H9 (cell line): ENCODE measurements at regions not wholly inside any gene's neighbourhood (a gene's known extent, or its start where the extent isn't known, plus 50 kb on each side); places are given as distances from the start of the nearest gene placed in this dataset.

Experiments used
- DNase-seq: peaks from one replicate; pipeline ENCODE4 v3.0.0-alpha.2; 2017
- H2AFZ ChIP-seq: one replicate; pipeline ENCODE4 v1.6.1; 2013; ENCODE audit warnings: mild to moderate bottlenecking, low read length, control low read depth, moderate library complexity
- H2AK5ac ChIP-seq: 2 replicates; pipeline ENCODE4 v1.6.1; 2013; ENCODE audit warnings: low read length, control low read depth, mixed read lengths; ENCODE audit not compliant: insufficient read length
- H2BK120ac ChIP-seq: one replicate; pipeline ENCODE4 v1.6.1; 2013; ENCODE audit warnings: low read depth, mild to moderate bottlenecking, low read length, control low read depth, inconsistent platforms; ENCODE audit not compliant: poor library complexity, severe bottlenecking
- H2BK12ac ChIP-seq: 2 replicates; pipeline ENCODE4 v1.6.1; 2013; ENCODE audit warnings: low read length, control low read depth, mixed read lengths, low read depth; ENCODE audit not compliant: insufficient read length
- H2BK15ac ChIP-seq: 2 replicates; pipeline ENCODE4 v1.6.1; 2013; ENCODE audit warnings: low read depth, low read length, control low read depth
- H2BK20ac ChIP-seq: one replicate; pipeline ENCODE4 v1.6.1; 2013; ENCODE audit warnings: low read depth, mild to moderate bottlenecking, low read length, control low read depth, inconsistent platforms; ENCODE audit not compliant: poor library complexity, severe bottlenecking
- H2BK5ac ChIP-seq: 2 replicates; pipeline ENCODE4 v1.6.1; 2013; ENCODE audit warnings: low read length, control low read depth, mixed read lengths; ENCODE audit not compliant: insufficient read length
- H3K14ac ChIP-seq: 2 replicates; pipeline ENCODE4 v1.6.1; 2013; ENCODE audit warnings: low read length, control low read depth; ENCODE audit not compliant: insufficient read depth
- H3K18ac ChIP-seq: 2 replicates; pipeline ENCODE4 v1.6.1; 2013; ENCODE audit warnings: low read depth, mild to moderate bottlenecking, mixed read lengths, low read length, control low read depth; ENCODE audit not compliant: insufficient read length
- H3K23ac ChIP-seq: 2 replicates; pipeline ENCODE4 v1.6.1; 2013; ENCODE audit warnings: low read length, control low read depth, mixed read lengths, low read depth; ENCODE audit not compliant: insufficient read length
- H3K23me2 ChIP-seq: 2 replicates; pipeline ENCODE4 v1.6.1; 2013; ENCODE audit warnings: low read depth, mild to moderate bottlenecking, mixed read lengths, low read length, control low read depth; ENCODE audit not compliant: insufficient read length, poor library complexity, severe bottlenecking
- H3K27ac ChIP-seq: 2 replicates; pipeline ENCODE4 v1.5.1; 2013; ENCODE audit warnings: low read length, control low read depth, mixed read lengths, low read depth; ENCODE audit not compliant: insufficient read length
- H3K27me3 ChIP-seq: 2 replicates; pipeline ENCODE4 v1.6.1; 2013; ENCODE audit warnings: low read length, control low read depth, inconsistent platforms; ENCODE audit not compliant: insufficient read depth
- H3K4ac ChIP-seq: 2 replicates; pipeline ENCODE4 v1.6.1; 2013; ENCODE audit warnings: low read depth, mild to moderate bottlenecking, control low read depth, inconsistent platforms, low read length, moderate library complexity
- H3K4me1 ChIP-seq: 2 replicates; pipeline ENCODE4 v1.6.1; 2013; ENCODE audit warnings: low read length, control low read depth, inconsistent platforms; ENCODE audit not compliant: insufficient read depth
- H3K4me2 ChIP-seq: 2 replicates; pipeline ENCODE4 v1.6.1; 2013; ENCODE audit warnings: low read length, control low read depth, mixed read lengths; ENCODE audit not compliant: insufficient read length, insufficient read depth
- H3K56ac ChIP-seq: 2 replicates; pipeline ENCODE4 v1.6.1; 2013; ENCODE audit warnings: low read depth, mild to moderate bottlenecking, mixed read lengths, low read length, control low read depth; ENCODE audit not compliant: insufficient read length
- H3K79me1 ChIP-seq: 2 replicates; pipeline ENCODE4 v1.6.1; 2013; ENCODE audit warnings: low read depth, mild to moderate bottlenecking, moderate library complexity, low read length, control low read depth, inconsistent platforms; ENCODE audit not compliant: insufficient read depth, poor library complexity, severe bottlenecking
- H3K79me2 ChIP-seq: 2 replicates; pipeline ENCODE4 v1.6.1; 2013; ENCODE audit warnings: low read length, control low read depth, inconsistent platforms; ENCODE audit not compliant: insufficient read depth
- H3K9ac ChIP-seq: 2 replicates; pipeline ENCODE4 v1.6.1; 2013; ENCODE audit warnings: low read length, control low read depth, mixed read lengths; ENCODE audit not compliant: insufficient read length; ENCODE audit errors: extremely low read depth
- H3K9me3 ChIP-seq: one replicate; pipeline ENCODE4 v1.6.1; 2013; ENCODE audit warnings: low read depth, low read length, inconsistent platforms; ENCODE audit not compliant: control insufficient read depth
- H3T11ph ChIP-seq: one replicate; pipeline ENCODE4 v1.6.1; 2013; ENCODE audit warnings: mild to moderate bottlenecking, low read length, control low read depth, inconsistent platforms
- H4K20me1 ChIP-seq: one replicate; pipeline ENCODE4 v1.6.1; 2013; ENCODE audit not compliant: control insufficient read depth, insufficient read length, insufficient read depth
- H4K5ac ChIP-seq: 2 replicates; pipeline ENCODE4 v1.6.1; 2013; ENCODE audit warnings: low read depth, mild to moderate bottlenecking, mixed read lengths, low read length, control low read depth; ENCODE audit not compliant: insufficient read length
- H4K8ac ChIP-seq: replicated peaks from 2 replicates; pipeline ENCODE4 v1.6.1; 2013; ENCODE audit warnings: low read length, control low read depth, mixed read lengths, low read depth; ENCODE audit not compliant: insufficient read length
- H4K91ac ChIP-seq: 2 replicates; pipeline ENCODE4 v1.6.1; 2013; ENCODE audit warnings: low read depth, mild to moderate bottlenecking, moderate library complexity, mixed read lengths, low read length, control low read depth; ENCODE audit not compliant: insufficient read length
- H3K27ac Mint-ChIP-seq, 3 experiments: 2 replicates in 2 of 3; 3 replicates in 1 of 3; pipeline ENCODE4 v1.8.0; 2020 to 2021; ENCODE audit warnings: mixed read lengths in 3 of 3, mild to moderate bottlenecking in 1 of 3, moderate library complexity in 1 of 3
- H3K27me3 Mint-ChIP-seq: 2 replicates; pipeline ENCODE4 v1.8.0; 2021; ENCODE audit warnings: low read depth, mild to moderate bottlenecking, moderate library complexity, mixed read lengths
- H3K36me3 Mint-ChIP-seq, 3 experiments: 2 replicates in 2 of 3; 3 replicates in 1 of 3; pipeline ENCODE4 v1.8.0; 2020 to 2021; ENCODE audit warnings: low read depth in 3 of 3, mixed read lengths in 3 of 3; ENCODE audit not compliant: insufficient read depth in 1 of 3
- H3K4me1 Mint-ChIP-seq, 2 experiments: 2 replicates each; pipeline ENCODE4 v1.8.0; 2020; ENCODE audit warnings: mixed read lengths in 2 of 2
- H3K4me3 Mint-ChIP-seq, 2 experiments: 2 replicates in 1 of 2; 3 replicates in 1 of 2; pipeline ENCODE4 v1.8.0; 2020 to 2021; ENCODE audit warnings: mild to moderate bottlenecking in 2 of 2, mixed read lengths in 2 of 2, moderate library complexity in 1 of 2
- H3K9me3 Mint-ChIP-seq, 2 experiments: 2 replicates in 1 of 2; 3 replicates in 1 of 2; pipeline ENCODE4 v1.8.0; 2020; ENCODE audit warnings: mild to moderate bottlenecking in 2 of 2, mixed read lengths in 2 of 2, moderate library complexity in 1 of 2
- WGBS: extraction: QIAGEN DNeasy Blood & Tissue Kit; methylation state at CpG from one replicate; pipeline ENCODE4 v1.1.7; 2013; ENCODE audit warnings: missing lambda C conversion rate, low lambda C conversion rate, mixed read lengths; ENCODE audit not compliant: insufficient read length; ENCODE audit errors: extremely low coverage; 5-methylcytosine and 5-hydroxymethylcytosine counted together
- TF ChIP-seq, protein P1 (sequence below): fragments of 200-600 bp; sonication (generic); conservative IDR thresholded peaks from 3 replicates; pipeline ENCODE4 v1.8.0; 2021; ENCODE audit warnings: antibody characterized with exemption, mild to moderate bottlenecking

DNA sequence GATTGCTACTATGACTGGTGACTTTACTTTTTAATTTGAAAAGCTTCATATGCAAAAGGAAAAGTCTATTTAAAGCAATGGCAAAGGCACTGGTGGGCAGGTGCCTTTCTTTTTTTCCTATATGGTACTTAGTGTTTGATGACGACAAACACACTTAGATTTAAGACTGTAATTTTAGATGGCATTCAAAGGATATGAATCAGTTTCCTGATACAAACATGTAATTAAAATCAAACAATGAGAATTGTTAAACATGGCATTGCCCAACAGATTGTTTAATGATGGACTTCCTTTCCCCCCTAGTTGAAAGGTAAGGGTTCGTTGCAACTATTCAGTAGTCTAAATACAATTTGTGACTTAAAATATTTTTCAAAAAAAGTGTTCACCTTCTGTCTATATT lies 106.5 kb upstream of the SEMA3C start:
- Histone ChIP-seq H3K14ac (no peak overlapping the region), H2AFZ (no peak overlapping the region), H3K4me2 (no peak overlapping the region), H2BK5ac (no peak overlapping the region), H3K79me2 (no peaks in the 10 kb centered on the region), H2BK15ac (no peak overlapping the region), H3K4ac (no peak overlapping the region), H3K23me2 (no peaks in the 10 kb centered on the region), H3K79me1 (no peaks in the 10 kb centered on the region), H2AK5ac (no peak overlapping the region), H3T11ph (no peak overlapping the region), H3K27ac (no peak overlapping the region), H3K9me3 (no peaks in the 10 kb centered on the region), H2BK120ac (no peak overlapping the region), H3K9ac (no peak overlapping the region), H2BK20ac (no peak overlapping the region), H4K91ac (no peak overlapping the region), H2BK12ac (no peak overlapping the region), H4K5ac (no peak overlapping the region), H4K20me1 (no peaks in the 10 kb centered on the region), H4K8ac (no peak overlapping the region), H3K23ac (no peak overlapping the region), H3K4me1 (no peaks in the 10 kb centered on the region), H3K27me3 (no peaks in the 10 kb centered on the region), H3K56ac (no peak overlapping the region), H3K18ac (no peak overlapping the region)
- TF ChIP-seq, protein P1, sequence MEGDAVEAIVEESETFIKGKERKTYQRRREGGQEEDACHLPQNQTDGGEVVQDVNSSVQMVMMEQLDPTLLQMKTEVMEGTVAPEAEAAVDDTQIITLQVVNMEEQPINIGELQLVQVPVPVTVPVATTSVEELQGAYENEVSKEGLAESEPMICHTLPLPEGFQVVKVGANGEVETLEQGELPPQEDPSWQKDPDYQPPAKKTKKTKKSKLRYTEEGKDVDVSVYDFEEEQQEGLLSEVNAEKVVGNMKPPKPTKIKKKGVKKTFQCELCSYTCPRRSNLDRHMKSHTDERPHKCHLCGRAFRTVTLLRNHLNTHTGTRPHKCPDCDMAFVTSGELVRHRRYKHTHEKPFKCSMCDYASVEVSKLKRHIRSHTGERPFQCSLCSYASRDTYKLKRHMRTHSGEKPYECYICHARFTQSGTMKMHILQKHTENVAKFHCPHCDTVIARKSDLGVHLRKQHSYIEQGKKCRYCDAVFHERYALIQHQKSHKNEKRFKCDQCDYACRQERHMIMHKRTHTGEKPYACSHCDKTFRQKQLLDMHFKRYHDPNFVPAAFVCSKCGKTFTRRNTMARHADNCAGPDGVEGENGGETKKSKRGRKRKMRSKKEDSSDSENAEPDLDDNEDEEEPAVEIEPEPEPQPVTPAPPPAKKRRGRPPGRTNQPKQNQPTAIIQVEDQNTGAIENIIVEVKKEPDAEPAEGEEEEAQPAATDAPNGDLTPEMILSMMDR = no peak
- WGBS = no CpG with 5 or more reads among the region's 2 CpGs
- Mint-ChIP-seq H3K4me3 (no peak overlapping the region), H3K27me3 (no peaks in the 10 kb centered on the region), H3K9me3 (no peaks in the 10 kb centered on the region), H3K27ac (no peak overlapping the region), H3K36me3 (no peaks in the 10 kb centered on the region), H3K4me1 (no peaks in the 10 kb centered on the region)
- DNase-seq = no peak
